G401.6 (cell line): ENCODE measurements at regions not wholly inside any gene's neighbourhood (a gene's known extent, or its start where the extent isn't known, plus 50 kb on each side); places are given as distances from the start of the nearest gene placed in this dataset.

Experiments
- FAIRE-seq: peaks from 2 replicates; lab custom pipeline; 2012; peaks lifted over from hg19 to GRCh38; lab: Jason Lieb, UNC

DNA sequence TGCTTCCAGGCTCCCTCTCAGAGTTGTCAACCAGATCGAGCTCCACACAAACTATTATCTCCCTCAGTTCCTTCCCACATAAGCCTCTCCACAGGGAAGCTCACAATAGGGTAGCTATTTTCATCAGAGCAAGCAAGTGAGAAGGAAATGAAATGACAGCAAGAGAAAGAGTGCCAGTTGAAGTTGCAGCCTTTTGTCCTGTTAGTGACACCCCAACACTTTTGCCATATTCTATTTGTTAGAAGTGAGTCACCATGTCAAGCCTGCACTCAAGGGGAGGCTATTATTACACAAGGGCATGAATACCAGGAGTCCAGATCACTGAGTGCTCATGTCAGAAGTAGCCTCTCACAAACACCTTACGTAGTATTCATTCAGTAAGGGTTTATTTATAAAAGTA is 266.3 kb upstream of the NOCT start:
- FAIRE-seq, result no peak

DNA sequence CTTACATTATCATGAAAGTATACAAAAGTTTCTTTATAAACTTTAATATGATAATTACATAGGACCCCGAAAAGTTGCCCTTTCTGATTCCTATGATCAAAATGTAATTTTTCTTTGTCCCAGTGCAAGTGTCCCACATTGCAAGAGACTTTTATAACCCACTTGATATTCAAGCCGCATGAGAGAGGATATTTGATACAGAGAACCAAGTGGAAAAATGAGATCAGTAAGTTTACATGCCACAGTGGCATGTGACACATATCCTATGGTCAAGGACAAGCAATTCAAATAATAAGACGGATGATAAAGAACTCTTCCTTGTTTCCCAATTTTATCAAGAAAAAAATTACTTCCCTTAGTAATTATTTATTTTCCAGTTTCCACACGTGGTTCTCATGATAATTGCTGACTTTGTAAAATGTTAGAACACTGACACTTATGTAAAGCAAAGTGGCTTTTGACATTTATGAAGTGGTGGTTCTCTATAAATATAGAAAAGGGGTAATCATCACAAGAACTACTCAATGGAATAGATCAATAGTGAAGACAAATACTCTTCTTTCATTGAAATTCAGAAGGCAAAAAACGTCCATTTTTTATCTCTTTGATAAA is 273.7 kb upstream of the NOCT start:
- no peak for FAIRE-seq

DNA sequence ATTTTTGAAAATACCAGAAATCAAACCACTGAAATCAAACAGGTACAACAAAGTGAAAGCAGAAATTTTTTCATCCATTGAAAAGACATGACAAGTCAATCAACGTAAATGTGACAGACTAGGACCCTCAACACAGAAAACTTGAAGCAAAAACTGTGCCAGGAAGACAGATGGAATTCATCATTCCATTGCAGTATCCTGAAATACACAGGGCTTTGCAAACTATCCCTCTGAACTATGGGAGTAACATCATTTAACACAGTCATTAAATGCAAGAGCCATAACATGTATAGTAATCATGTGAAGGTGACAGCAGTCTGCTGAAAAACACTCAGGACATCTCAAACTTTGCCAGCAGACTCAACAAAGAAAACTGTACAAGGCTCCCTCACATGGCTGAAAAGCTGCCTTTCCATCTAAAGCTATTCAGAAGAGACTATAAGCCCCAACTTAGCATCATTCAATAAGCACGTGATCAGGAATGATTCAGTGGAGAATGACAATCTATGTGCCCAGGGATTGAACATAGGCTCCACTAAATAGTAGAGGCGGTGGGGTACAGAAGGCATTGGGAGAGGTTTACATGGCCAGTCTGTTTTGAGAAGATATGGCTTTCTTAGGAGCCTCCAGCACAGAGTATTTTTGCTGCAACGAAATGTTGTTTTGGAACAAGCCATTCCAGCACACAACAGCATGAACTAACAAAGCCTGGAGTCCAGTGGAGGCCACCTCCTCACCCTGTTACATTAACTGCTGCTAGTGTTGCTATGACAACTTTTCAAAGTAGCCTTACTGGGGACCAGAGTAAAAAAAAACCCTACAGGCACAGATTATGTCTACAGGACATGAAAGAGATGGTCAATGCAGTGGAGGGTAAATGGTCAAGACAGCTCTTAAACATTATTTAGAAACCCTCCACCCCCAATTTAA is 274.5 kb upstream of the NOCT start:
- FAIRE-seq, result no peak

- no peak for FAIRE-seq
These were observed 279.2 kb upstream of the NOCT start for GRCh38 chr4:138736362-138736761.

DNA sequence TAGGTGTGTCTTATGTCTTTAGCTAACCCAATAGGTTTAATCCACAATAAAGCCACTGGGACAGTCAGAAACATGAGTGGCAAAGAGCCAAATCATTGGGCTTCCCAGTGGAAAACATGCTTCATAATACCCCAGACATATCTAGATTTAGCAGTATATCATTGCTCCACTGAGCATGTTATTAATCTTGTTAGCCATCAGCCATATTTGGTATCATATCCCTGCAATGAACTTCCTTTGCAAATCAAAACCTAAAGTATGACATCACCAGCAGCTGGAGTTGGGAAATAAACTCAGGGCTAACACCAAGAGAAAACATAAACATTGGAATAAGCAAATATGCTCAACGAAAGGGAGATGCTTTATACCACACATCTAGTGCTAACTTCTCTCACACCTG is 280.8 kb upstream of the NOCT start:
- no peak for FAIRE-seq

GRCh38 chr4:138728566-138728965 is 287.0 kb upstream of the NOCT start:
- no peak for FAIRE-seq

GRCh38 chr4:138727731-138728130 is 287.9 kb upstream of the NOCT start:
- no peak for FAIRE-seq

DNA sequence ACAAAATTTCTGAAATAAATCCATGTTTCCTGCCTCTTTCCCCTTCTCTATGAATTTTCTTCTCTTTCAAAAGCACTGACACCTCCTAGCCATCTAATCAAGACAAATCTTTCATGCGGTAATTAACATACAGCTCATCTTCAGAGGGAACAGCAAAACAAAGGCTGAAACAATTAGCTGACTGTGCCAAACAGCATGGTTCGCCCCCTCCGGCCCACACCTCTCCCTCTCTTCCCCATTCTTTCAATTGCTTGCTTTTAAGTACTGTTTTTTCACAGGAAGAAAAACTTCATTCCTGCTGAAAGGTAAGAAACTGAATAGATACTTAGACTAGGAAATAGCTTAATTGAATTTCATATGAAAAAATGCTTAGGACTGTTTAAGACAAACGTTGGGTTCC is 291.1 kb upstream of the NOCT start:
- no peak for FAIRE-seq

DNA sequence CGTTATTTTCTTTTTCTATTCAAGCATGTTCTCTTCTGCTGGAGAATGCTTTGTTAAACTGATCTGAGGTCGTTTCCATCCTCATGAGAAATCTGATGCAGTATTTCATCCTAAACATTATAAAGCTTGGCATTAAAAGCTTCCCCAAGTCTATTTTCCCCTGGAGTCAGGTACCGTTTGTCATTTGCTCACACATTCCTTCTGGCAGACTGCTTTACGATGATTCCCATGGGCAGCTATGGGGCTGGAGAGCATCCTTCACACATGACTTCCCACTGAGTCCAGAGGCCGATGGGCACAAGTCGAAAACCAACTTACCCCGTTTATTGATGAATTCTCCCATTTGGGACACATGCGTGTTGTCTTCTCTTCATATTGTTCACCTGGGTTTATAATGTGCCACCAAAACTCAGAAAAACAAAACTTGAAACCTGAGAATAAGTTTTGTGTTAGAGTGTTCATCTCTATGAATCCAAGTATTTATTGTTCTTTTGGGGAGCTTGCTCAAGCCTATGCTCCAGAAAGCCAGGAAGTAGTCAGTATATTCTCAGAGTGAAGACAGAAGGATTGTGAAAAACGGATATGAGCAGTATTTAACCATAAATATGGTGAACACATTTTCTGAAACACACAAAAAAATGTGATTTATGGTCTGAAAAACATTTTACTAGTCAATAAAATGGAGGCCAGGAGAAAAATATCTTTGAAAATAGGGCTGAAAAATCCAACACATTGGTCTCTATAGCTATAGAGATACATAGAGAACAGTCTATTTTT is 298.8 kb upstream of the NOCT start:
- no peak for FAIRE-seq

GRCh38 chr4:138710297-138710696 is 305.3 kb upstream of the NOCT start:
- FAIRE-seq, result no peak

GRCh38 chr4:138709859-138710258 is 305.7 kb upstream of the NOCT start:
- no peak for FAIRE-seq

DNA sequence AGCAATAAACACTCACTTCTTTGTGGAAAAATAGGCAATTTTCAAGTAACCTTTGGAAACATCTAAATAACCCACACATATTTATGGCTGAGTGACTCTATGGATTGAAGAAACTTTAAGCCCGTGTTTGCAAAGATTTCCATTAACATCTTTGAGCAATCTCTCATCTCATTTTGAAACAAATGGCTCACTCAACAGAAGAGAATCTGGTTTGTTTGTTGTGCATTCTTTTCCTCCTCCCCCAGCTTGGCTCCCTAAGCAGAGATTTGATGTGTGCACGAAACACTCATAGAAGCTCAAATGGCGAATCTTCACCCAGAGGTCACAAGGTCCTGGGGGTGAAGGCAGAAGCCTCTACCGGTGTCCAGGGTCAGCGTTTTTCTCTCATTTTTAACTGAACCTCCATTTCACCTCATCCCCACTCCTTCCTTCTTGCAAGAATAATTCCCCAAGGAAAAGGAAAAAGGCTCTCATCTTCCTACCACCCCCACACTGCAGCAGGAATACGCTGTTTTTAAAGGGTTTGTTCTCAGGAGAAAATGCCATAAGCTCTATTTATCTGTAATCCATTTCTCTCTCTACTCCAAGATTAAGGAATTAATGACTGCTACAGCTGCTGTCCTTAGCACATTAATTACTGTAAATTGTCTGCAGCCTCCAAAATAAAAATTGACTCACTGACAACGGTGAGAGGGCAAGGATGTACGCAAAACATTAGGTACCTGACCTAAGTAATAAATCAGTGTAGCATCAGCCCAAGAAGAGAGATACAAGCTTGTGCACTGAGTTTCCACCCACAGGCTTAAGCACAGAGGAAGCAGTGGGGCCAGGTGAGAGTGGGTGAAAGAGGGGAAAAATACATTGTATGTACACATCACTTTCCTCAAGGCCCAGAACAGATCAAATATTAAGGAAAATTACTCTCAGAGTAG is 307.6 kb upstream of the NOCT start:
- no peak for FAIRE-seq

DNA sequence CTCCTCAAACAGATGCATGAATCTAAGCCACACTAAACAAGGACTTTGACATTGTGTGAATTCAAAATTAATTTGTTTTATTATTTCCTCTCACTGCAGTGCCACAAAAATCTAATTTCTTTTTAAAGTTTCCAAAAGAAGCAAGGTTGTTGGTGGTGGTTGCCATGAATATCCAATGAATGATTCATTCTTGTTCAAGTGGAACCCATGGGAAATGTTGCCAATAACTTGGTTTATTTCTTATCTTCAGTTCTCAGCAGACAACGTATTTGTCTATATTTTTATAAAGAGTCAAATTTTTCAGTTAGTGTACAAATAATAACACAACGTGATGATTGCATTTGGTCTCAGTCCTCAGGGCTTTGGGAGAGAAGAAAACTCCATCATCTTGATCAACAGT is 309.4 kb upstream of the NOCT start:
- FAIRE-seq, result no peak

GRCh38 chr4:138702190-138702824 is 313.3 kb upstream of the NOCT start:
- FAIRE-seq, result no peak

DNA sequence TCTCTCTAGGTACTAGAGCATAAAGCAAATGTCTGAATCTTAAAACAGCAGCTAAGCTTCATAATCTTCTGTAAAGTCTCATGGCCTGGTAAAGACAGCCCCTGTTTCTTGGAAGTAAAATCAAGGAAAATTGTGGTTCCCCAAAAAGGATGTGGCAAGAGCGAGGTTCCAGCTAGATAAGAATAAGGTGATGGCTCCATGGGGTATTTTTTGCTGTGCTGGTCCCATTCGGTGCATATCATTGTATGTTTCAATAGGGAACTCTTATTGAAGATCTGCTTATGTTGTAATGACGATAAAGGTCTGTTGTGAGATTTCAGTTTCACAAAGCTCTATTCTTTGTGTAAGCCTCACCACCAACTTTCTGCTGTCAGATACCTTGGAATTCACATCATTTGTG is 316.9 kb upstream of the NOCT start:
- FAIRE-seq, result no peak

GRCh38 chr4:138697851-138698250 is 317.7 kb upstream of the NOCT start:
- FAIRE-seq, result no peak

DNA sequence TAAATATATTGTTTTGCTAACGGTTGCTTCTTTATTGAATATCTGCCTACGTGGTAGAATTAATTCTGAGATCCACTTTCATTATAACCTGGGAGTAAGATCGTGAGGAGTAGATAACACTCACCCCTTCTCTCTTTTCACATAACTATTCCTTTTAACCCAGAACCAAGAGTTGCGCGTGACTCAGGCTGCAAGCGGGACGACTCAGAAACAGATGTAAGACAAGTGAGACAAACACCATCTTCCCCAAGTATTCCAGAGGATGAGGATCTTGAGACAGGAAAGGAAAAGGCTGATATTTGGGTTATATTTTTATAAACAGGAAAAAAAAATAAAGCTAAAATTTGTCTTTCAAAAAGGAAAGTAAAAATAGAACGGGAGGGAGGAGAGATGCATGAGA is 318.8 kb upstream of the NOCT start:
- FAIRE-seq, result no peak

GRCh38 chr4:138696058-138696457 is 319.5 kb upstream of the NOCT start:
- FAIRE-seq, result no peak

DNA sequence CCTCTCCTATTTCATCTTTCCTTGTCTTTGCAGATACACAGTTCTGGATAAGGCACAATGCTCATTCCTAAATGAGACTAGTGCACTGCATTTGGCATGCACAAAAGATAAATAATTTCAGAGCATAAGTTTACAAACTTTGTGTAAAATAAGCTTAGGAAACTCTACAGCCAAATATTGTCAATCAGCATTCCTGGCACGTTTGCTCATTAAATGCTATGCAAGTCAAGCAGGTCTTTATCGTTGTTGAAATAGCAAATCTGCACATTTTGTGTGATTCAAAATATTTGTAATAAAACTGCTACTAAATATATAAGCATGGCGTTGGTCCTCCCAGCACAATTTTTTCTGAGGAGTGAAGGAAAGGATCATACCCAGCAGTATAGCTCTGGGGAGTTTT is 322.1 kb upstream of the NOCT start:
- FAIRE-seq, result no peak

- no peak for FAIRE-seq
These were observed 323.2 kb upstream of the NOCT start for GRCh38 chr4:138692411-138692810.

- FAIRE-seq, result no peak
These were observed 326.0 kb upstream of the NOCT start for GRCh38 chr4:138689593-138689992.

GRCh38 chr4:138689187-138689586 is 326.4 kb upstream of the NOCT start:
- FAIRE-seq, result no peak
